ENCODE measurements at regions not wholly inside any gene's neighbourhood (a gene's known extent, or its start where the extent isn't known, plus 50 kb on each side); places are given as distances from the start of the nearest gene placed in this dataset.

- TF ChIP-seq POLR2A (IDR thresholded peaks at IDR 0.05) = no peak
- TF ChIP-seq, protein P1, sequence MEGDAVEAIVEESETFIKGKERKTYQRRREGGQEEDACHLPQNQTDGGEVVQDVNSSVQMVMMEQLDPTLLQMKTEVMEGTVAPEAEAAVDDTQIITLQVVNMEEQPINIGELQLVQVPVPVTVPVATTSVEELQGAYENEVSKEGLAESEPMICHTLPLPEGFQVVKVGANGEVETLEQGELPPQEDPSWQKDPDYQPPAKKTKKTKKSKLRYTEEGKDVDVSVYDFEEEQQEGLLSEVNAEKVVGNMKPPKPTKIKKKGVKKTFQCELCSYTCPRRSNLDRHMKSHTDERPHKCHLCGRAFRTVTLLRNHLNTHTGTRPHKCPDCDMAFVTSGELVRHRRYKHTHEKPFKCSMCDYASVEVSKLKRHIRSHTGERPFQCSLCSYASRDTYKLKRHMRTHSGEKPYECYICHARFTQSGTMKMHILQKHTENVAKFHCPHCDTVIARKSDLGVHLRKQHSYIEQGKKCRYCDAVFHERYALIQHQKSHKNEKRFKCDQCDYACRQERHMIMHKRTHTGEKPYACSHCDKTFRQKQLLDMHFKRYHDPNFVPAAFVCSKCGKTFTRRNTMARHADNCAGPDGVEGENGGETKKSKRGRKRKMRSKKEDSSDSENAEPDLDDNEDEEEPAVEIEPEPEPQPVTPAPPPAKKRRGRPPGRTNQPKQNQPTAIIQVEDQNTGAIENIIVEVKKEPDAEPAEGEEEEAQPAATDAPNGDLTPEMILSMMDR (IDR thresholded peaks at IDR 0.05) = no peak
These were observed 430.2 kb downstream of the OMA1 start for GRCh38 chr1:58116284-58116683.
